HG03139 (cell line): ENCODE measurements at regions not wholly inside any gene's neighbourhood (a gene's known extent, or its start where the extent isn't known, plus 50 kb on each side); places are given as distances from the start of the nearest gene placed in this dataset.
"Not testable (repeated sequence)": the region's sequence is repeated elsewhere in the genome, so short reads cannot be mapped to it uniquely, and the experiment has no call there.

ENCODE experiments used
- ATAC-seq: cut with Tn5 transposase; IDR thresholded peaks from one replicate; pipeline ENCODE4 v1.9.1; 2021; ENCODE audit not compliant: unreplicated experiment

DNA sequence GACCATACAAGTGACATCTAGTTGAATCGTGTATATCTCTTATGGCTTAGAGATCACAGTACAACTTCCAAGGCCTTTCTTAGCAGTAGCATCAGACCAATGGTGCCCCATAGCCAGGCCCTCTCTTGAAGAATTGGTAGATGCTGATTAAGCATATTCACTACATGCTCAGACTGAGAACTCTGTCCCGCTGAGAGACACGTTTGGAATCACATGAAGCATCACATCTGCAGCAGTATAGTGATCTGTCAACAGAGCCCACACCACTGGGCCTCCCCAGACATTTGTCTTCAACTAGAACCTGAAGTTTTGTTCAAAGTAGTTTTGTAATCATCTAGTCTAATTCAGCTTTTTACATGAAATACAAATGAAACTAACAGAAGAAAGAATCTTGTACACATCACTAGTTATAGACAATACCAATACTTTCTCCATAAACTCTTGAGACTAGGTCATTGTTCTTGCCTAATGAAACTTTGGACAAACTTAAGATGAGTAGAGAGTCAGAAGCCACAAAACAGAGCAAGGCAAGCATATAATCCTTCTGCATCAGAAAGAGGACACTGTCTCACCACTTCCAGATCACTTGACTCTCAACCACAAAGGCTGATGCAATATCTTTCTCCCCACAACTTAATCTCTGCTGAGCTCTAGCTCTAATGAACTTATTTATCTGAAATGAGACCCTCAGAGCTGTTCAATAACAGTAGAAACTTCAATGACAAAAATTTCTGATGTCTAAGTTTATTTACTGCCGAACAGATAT is 182.7 kb downstream of the TBX18 start:
- no peak for ATAC-seq

DNA sequence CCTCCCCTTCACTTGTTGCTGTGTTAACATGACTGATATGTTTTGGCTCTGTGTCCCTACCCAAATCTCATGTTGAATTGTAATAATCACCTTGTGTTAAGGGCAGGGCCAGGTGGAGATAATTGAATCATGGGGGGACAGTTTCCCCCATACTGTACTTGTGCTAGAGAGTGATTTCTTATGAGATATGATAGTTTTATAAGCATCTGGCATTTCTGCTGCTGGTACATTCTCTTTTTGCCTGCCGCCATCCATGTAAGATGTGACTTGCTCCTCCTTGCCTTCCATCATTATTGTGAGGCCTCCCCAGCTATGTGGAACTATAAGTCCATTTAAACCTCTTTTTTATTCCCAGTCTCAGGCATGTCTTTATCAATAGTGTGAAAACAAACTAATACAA is 185.0 kb downstream of the TBX18 start:
- ATAC-seq, result no peak

DNA sequence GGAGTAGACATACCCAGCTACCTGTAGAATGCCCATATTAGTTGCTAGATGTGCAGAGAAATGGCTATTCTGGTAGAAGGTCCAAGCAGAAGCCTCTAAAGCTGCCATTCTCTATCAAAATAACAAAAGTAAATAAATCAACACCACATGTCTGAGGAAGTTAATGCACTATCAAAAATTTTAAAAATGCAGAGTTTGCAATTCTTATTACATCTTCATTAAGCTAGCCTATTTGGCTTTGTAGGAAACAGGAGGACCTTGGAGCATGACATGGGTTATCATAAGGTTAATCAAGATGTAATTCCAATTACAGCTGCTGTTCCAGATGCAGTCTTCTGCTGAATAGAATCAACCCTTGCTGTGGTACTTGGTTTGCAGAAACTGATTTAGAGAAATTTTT is 188.4 kb downstream of the TBX18 start:
- no peak for ATAC-seq

DNA sequence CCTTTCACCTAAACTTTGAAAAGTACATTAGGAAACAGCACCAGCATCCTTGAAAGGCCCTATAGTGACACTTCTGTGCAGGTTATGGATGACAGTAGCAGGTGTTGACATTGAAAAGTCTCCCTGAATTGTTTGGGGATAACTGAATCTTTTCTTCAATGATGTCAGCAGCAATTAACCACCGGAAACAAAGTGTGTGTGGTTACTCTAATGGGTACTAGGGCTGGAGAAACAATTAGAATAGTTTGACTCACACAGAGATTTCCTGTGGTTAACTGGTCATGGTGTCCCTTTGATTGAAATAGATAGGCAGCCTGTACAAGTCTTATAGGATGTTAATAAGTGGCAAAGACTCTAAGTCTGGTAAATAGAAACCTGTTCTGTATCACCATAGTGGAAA is 189.1 kb downstream of the TBX18 start:
- peak; percentile 97 for ATAC-seq

DNA sequence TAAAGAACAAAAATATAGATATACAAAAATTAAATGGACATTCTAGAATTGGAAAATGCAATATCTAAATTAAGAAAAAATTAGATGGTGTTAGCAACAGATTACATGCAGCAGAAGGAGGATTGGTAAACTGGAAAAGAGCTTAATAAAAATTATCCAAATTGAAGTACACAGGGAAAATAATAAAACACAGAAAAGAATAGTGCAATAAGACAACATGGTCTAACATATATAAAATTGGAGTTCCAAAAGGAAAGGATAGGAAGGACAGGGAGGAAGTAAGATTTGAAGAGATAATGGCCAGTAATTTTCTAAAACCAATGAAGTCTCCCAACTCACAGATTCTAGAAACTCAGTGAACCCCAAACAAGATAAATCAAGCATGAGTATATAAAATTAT is 194.5 kb downstream of the TBX18 start:
- ATAC-seq, result no peak

DNA sequence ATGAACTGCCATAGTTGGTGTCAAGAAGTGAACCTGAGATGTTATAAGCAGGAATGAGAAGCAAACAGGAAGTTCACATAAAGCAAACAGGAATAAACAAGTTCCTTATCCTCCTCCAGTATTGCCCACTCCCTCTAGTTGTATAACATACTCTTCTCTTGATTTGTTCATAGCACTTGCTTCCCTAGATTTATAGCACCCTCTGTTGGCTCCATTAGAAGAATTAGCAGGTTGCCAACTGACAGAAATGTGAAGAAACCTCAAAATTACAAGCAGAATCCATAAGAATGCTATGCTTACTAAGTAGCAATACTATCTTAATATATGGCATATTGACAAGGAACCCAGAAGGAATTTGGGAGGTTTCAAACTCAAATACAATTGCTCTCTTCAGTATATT is 195.4 kb downstream of the TBX18 start:
- ATAC-seq, result no peak

DNA sequence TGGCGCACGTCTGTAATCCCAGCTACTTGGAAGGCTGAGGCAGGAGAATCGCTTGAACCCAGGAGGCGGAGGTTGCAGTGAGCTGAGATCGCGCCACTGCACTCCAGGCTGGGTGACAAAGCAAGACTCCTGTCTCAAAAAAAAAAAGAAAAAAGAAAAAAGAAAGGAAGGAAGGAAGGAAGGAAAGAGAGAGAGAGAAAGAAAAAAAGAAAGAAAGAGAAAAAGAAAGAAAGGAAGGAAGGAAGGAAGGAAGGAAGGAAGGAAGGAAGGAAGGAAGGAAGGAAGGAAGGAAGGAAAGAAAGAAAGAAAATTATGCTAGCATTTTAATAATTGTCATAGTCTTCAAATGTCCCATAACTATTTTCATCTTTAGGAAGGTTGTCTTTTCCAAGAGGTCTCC is 198.7 kb downstream of the TBX18 start:
- ATAC-seq, result not testable (repeated sequence)

DNA sequence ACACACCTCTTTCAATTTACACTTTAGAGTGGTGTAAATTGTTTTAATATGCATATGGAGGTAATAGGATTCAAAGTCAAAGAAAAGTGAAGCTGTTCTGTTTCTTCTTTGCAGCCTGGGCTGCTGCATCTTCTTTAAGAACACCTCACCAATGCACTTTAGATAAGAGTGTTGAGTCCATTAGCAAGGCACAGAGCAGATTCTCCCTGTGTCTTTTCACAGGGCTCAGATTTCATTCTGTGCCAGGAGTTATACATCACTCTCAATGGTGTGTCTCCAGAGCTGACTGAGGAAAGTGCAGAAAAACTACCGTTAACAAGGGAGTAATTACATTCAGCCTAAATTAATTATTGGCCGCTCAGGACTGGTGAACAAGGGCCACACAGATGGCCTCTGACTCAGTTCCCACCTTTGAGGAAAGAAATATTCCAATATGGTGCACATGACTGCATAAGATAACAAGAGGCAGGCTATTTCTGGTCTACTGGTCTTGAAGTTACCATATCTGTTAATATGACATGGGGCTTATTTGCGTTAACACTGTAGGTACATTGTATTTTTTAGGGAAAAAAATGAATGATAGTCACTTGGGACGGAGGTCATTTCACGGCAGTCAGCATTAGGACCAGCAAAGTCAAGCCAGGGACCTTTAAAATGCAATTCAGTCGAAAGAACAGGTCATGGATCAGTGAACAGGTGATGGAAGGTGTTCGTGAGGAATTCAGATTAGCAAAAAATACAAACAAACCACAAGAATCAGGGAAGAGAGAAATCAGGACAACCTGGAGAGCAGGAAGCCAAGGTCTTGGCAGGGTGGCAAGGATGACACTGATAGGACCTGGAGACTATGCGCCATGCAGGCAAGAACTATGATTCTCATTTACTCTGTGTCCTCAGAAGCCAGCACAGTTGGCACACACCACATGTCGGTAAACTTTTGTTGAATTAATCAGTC is 203.7 kb downstream of the TBX18 start:
- no peak for ATAC-seq

DNA sequence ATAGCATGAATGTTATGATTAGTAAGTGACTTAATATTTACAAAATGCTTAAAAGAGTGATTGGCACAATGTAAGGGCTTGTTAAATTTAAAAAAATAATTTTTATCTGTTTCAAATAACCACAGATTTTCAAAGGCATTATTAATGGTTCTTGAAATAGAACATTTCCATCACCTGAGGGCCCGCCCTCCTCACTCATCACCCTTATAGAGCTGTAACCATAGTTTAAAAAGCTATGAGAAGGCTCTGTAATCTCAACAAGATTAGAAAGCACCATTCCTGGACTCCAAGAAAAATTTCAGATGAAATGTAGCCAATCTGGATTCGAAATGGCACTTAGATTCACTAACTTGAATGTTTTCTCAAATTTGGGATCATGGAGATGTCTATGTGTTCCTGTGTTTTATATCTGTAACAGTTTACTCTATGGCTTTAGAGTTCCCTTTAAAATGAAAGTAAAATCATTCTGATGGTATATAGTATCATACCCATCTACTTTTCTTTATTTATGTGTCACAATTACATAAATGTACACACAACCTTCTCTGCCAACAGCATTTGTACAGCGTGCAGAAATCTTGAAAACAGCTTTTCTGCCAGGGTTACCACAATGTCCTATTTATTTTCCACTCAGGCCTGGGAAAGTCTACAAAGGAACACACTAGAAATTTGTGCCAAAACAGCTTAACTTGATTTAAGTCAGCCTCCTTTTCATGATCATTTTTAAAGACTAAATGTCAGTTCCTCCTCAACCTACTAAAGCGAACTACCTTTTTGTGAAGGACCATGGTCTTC is 207.7 kb downstream of the TBX18 start:
- no peak for ATAC-seq

DNA sequence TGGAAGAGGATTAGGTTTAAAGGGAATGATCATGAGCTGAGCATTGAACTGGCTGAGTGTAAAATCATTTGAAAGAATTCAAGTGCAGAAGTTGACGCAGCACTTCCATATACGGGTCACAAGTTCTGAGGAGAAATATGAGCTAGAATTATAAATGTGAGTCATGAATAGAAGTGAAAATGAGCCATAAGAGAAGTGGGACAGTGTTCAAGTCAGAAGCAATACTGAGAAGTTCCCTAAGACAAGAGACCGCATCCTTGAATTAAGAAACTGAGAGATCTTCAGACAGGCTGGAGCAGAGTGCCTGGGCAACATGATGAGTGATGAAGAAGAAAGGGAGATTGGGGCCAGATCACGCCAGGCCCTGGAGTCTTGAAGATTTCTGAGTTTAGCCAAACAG is 209.7 kb downstream of the TBX18 start:
- no peak for ATAC-seq

DNA sequence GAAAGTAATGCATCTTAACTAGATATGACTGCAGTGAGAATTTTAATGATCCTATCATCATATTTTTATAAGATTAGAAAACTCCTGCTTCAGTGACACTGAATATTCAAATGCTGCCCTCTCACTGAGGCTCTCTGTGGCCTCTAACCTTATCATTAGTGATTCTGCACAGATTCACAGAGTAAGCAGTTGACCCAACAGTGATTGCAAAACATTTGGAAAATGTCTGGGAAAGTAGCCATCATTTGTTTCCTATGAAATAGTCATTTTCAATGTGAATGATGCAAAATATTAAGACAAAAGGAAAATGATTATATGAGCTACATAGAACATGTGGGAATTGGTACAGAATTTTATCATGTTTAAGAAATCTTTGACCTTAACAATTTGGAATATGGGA is 210.3 kb downstream of the TBX18 start:
- ATAC-seq, result no peak

DNA sequence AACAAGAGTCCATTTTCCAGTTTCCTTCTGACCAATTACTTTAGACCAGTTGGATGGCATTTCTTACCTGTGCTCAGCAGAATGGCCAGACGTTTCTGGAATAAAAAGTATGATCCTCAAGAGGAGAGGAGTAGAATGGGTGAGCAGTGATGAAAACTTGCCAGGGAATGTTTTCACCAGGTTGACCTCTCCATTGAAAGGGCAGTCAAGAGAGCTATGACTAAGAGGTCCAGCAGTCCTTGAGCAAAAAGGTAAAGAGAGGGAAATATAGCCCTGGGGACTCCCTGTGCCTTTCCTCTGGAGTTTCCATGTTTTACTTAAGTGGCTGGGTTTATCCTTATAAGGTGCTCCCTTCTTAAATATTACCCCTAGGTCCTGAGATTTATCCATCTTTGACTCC is 210.9 kb downstream of the TBX18 start:
- no peak for ATAC-seq

DNA sequence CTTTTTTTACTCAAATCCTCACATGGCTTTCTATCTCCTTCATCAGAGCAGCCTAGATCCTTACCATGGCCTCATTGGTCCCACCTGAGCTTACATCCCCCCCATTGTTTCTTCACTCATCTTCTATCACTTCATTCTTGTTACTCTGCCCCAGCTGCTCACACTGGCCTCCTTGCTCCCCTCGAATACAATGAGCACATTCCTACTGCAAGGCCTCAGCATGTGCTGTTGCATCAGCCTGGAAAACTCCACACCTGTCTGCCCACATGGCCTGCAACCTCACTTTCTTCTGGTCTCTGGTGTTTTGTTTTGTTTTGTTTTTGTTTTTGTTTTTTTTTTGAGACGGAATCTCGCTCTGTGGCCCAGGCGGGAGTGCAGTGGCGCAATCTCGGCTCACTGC is 212.6 kb downstream of the TBX18 start:
- no peak for ATAC-seq

DNA sequence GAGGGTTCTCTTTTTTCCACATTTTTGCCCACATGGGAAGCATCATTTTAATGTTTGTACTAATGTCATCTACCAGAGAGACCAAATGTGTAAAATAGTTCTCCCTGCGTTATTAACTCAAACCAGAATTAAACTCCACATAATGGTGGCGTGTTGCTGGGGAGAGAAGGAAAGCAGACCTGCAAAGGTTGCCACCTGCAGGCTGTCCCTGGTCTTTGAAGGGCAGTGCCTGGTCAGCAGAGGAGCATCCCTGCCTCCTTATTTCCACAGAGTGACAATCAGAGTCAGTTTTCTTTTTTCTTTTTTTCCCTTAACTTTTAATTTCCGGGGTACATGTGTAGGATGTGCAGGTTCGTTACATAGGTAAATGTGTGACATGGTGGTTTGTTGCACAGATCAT is 214.5 kb downstream of the TBX18 start:
- ATAC-seq, result no peak

DNA sequence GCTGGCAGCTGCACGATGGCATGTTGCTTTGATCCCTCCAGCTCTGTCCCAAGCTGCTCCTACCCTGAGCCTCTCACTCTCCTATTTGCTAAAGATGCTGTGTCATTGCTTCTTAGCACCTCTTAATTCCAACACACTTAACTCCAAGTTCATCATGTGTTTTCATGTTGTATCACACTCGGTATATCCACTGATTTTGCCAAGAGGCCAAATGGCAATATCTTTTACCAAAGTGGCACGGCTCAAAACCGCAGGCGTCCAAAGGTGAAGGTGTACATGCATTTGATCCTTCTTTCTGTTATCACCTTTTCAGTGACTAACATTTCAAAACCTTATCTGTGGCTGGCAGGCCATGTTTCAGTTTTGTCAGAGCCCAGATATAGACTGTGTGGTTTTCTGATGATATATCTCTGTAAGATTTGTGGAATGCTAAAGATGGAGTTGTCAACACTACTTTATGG is 217.0 kb downstream of the TBX18 start:
- no peak for ATAC-seq

DNA sequence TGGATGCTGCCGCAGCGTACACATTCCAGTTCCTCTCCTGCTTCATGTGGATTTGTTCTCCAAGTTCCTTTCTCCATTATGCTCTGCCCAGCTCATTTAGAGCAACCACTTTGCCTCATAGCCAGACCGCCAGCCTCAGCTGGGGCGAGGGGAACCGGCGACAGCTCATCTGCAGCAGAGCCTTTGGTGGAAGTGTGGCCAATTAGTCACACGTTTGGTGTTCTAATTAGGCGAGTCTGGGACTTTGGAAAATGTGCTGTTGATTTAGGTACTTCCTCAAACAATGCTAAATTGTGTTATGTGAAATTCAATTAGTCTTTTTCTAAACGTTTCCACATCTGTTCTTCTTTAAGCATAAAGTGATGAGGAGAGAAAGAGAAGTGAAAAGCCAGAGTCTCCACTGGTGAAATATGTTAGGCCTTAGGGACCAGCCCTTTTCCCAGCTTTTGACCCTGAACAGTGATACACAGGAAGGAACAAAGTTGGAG is 217.9 kb downstream of the TBX18 start:
- no peak for ATAC-seq

DNA sequence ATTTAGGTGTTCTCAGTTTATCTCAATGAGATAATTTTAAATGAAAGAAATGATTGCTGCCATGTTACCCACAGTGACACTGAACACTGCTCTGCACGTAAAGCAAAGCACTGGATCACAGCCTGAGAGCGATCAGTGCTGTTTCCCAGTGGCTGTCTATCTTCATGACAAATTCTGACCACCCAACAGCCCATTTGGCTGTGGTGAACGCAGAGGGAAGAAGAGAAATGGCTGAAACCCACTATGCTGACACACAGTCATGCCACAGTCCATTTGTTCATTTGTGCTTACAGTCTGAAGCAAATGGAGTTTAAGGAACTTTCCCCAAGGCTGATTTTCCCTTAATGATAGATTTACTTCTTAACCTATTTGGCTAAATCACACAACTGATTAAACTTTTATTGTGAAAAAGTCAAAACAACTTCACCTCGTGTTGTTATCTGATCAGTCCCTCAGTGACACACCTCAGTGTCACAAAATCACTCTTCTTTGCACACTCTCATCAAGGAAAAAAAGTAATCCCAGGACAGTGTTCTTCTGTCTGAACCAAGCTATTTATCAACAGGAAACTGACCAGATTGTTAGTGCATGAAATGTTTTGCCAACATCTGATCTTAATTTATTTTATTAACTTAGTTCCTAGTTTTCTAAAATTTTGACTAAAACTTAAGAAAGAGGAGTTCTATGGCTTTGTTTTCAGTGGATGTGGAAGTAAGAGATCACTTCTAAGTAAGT is 225.1 kb downstream of the TBX18 start:
- no peak for ATAC-seq

DNA sequence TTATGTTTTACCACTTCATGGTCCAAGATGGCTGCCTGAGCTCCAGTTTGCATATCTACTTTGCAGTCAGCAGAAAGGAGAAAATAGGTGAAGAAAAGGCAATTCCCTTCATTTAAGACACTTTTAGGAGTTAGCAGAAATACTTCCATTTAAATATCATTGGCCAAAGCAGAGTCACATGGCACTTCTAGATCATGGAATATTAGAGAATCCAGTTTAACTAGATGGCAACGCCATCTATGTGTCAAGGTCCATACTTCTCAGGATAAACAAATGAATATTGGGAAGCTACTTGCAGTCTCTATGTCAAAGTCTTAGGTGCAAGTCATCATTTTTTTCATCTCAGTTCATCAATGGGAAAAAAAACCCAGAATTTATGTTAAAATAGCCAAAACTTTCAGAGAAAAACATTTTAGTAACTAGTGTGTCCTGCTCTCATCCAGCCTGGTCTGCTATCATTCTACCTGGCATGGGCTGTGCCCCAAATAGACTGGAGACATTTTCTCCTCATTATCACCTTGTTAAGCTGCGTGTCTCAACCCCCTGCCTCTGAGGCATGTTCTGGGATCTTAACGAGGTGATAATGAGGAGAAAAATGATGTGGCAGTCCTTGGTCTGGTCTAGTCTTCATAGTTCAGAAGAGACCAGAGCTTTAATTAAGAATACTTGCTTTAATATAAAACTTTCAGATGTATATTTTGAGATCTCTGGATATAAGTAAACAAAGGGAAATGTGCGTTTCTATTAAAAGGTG is 227.3 kb downstream of the TBX18 start:
- ATAC-seq, result no peak

DNA sequence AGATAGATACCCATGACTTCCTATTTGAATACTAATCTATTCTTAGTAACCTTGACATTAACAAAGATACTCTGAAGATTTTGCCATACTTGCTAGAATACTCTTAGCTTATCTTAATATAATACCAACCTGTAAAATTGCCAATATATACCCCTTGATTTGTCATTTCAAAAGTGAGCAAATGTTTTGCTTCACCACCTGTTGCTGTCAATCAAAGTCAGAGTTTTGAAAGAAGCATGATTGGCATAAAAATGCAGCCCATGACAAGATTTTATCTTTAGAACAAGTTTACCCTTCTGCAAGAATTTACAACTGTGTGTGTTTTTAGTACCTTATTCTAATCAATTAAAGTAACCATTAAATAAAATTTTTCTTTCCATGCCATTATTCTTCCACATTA is 236.2 kb downstream of the TBX18 start:
- no peak for ATAC-seq

DNA sequence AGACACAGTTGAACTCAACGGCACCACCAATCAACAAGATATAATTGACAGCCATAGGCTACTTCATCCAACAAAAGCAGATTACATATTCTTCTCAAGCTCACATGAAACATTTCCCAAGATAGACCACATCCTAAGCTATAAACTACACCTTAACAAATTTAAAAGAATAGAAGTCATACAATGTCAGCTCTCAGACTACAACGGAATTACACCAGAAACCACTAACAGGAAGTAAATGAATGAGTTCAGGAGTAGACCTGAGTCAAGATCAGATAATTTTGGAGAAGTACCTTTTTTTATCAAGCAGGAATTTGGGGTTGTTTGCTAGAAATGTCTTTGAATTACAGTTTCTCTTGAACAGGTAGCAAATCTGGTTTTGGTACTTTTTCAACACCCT is 237.8 kb downstream of the TBX18 start:
- ATAC-seq, result no peak
